SU-DHL-6 (cell line): ENCODE measurements at regions not wholly inside any gene's neighbourhood (a gene's known extent, or its start where the extent isn't known, plus 50 kb on each side); places are given as distances from the start of the nearest gene placed in this dataset.

Source experiments
- H2AFZ ChIP-seq: fragments of 200-600 bp; sonication (generic); 2 replicates; pipeline ENCODE4 v1.6.1; 2014; ENCODE audit warnings: low read depth, mild to moderate bottlenecking, moderate library complexity, mixed read lengths, antibody characterized with exemption, low read length; ENCODE audit not compliant: severe bottlenecking
- H3F3A ChIP-seq: fragments of 200-600 bp; shearing (Covaris generic); 2 replicates; pipeline ENCODE4 v1.6.0; 2016; ENCODE audit warnings: antibody characterized with exemption, mild to moderate bottlenecking; ENCODE audit not compliant: insufficient read depth
- H3K27ac ChIP-seq: fragments of 200-600 bp; sonication (generic); 2 replicates; pipeline ENCODE4 v1.5.1; 2016; ENCODE audit warnings: low read depth, mild to moderate bottlenecking, low read length, moderate library complexity, mixed read lengths
- H3K27me3 ChIP-seq: fragments of 200-600 bp; sonication (generic), shearing (Covaris generic); 2 replicates; pipeline ENCODE4 v1.6.0; 2014; ENCODE audit warnings: mild to moderate bottlenecking, low read length
- H3K36me3 ChIP-seq: fragments of 200-600 bp; sonication (generic); 2 replicates; pipeline ENCODE4 v1.6.1; 2014; ENCODE audit warnings: mild to moderate bottlenecking, low read length, mixed read lengths
- H3K4me2 ChIP-seq: fragments of 300-600, 200-600 bp; shearing (Covaris generic), sonication (generic); 2 replicates; pipeline ENCODE4 v1.6.0; 2014; ENCODE audit warnings: low read length, low read depth, mild to moderate bottlenecking; ENCODE audit not compliant: poor library complexity, severe bottlenecking
- H3K4me3 ChIP-seq: fragments of 200-600 bp; sonication (generic); 2 replicates; pipeline ENCODE4 v1.5.1; 2014; ENCODE audit warnings: antibody characterized with exemption, low read length, mild to moderate bottlenecking, mixed read lengths; ENCODE audit not compliant: insufficient read depth, poor library complexity, severe bottlenecking
- H3K79me2 ChIP-seq: fragments of 200-600 bp; sonication (generic); 2 replicates; pipeline ENCODE4 v1.6.1; 2014; ENCODE audit warnings: mild to moderate bottlenecking, low read length, moderate library complexity; ENCODE audit not compliant: insufficient read depth
- H3K9ac ChIP-seq: fragments of 200-600 bp; sonication (generic); 2 replicates; pipeline ENCODE4 v1.7.0; 2014; ENCODE audit warnings: mild to moderate bottlenecking, low read length
- H3K9me2 ChIP-seq: fragments of 200-600 bp; sonication (generic); replicated peaks from 2 replicates; pipeline ENCODE4 v1.6.1; 2014; ENCODE audit warnings: low read length; ENCODE audit not compliant: insufficient read depth
- H3K9me3 ChIP-seq: fragments of 200-600 bp; sonication (generic); 2 replicates; pipeline ENCODE4 v1.6.1; 2014; ENCODE audit warnings: low read length, mixed read lengths; ENCODE audit not compliant: insufficient read depth
- H4K20me1 ChIP-seq: fragments of 200-600 bp; sonication (generic); 2 replicates; pipeline ENCODE4 v1.6.1; 2014; ENCODE audit warnings: low read depth, mild to moderate bottlenecking, antibody characterized with exemption, low read length, moderate library complexity, mixed read lengths
- EZH2phosphoT487 ChIP-seq: fragments of 200-600 bp; sonication (generic), shearing (Covaris generic); conservative IDR thresholded peaks from 2 replicates; pipeline ENCODE4 v1.6.1; 2018; ENCODE audit warnings: mild to moderate bottlenecking, antibody characterized with exemption, low read length, moderate library complexity, mixed read lengths
- TF ChIP-seq, protein P1 (sequence below): fragments of 200-600 bp; sonication (generic); IDR thresholded peaks from one replicate; pipeline ENCODE4 v1.5.1; 2017; ENCODE audit warnings: antibody characterized with exemption, mild to moderate bottlenecking, low read length, moderate library complexity; ENCODE audit not compliant: insufficient read depth, poor library complexity, severe bottlenecking

DNA sequence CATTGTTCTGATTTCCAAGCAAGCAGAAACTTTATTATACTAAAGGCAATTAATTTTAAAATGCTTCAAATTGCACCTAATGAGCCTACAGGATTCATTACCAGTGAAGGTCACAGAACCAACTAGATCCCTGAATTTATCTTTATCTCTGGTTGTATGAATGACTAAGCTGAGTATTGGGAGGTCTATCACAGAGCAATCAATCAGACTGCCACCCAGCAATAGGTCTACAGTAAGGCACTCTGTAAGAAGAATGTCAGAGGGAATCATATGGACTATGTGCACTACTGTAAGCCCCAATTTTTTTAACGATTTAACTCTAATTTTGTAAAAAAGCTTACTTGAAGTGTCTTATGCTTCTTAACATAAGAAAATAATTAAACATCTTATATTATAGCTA is 707.0 kb downstream of the AMY1C start:
- H3K9me3 ChIP-seq, result peaks cover 6% of the 10 kb centered on the region; the same call in 1 of the 2 replicates

DNA sequence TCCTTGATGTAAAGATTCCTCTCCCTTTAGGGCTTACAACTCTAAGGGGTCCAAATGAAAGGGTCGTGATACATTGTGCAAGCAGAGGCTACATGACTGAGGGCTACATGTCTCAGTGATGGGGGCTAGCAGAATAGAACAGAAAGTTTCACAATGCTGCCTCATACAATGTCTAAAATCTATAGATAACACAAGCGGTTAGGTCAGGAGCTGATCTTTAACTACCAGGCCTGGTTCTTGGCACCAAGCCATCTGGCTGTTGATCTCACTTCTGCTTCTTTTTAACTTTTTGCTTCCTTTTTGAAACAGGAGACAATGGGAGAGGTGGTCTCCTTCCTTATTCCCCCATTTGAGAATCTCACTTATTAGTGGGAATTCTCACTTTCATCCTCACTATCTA is 710.2 kb downstream of the AMY1C start:
- peaks cover 6% of the 10 kb centered on the region; the same call in 1 of the 2 replicates for H3K9me3 ChIP-seq
- no peak overlapping the region for H3K4me2 ChIP-seq
- no peaks in the 10 kb centered on the region for H4K20me1 ChIP-seq
- H2AFZ ChIP-seq, result no peak overlapping the region
- TF ChIP-seq EZH2phosphoT487, result no peak
- TF ChIP-seq, protein P1, sequence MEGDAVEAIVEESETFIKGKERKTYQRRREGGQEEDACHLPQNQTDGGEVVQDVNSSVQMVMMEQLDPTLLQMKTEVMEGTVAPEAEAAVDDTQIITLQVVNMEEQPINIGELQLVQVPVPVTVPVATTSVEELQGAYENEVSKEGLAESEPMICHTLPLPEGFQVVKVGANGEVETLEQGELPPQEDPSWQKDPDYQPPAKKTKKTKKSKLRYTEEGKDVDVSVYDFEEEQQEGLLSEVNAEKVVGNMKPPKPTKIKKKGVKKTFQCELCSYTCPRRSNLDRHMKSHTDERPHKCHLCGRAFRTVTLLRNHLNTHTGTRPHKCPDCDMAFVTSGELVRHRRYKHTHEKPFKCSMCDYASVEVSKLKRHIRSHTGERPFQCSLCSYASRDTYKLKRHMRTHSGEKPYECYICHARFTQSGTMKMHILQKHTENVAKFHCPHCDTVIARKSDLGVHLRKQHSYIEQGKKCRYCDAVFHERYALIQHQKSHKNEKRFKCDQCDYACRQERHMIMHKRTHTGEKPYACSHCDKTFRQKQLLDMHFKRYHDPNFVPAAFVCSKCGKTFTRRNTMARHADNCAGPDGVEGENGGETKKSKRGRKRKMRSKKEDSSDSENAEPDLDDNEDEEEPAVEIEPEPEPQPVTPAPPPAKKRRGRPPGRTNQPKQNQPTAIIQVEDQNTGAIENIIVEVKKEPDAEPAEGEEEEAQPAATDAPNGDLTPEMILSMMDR, result no peak
- no peaks in the 10 kb centered on the region for H3K9me2 ChIP-seq
- H3K36me3 ChIP-seq, result no peaks in the 10 kb centered on the region
- H3F3A ChIP-seq, result no peaks in the 10 kb centered on the region
- H3K4me3 ChIP-seq, result no peak overlapping the region
- no peak overlapping the region for H3K9ac ChIP-seq
- no peak overlapping the region for H3K27ac ChIP-seq
- H3K27me3 ChIP-seq, result no peaks in the 10 kb centered on the region
- no peaks in the 10 kb centered on the region for H3K79me2 ChIP-seq

More for the DNA sequence above, 707.0 kb downstream of the AMY1C start:
- Histone ChIP-seq H3K27ac (no peak overlapping the region), H3K27me3 (no peaks in the 10 kb centered on the region), H3K9me2 (no peaks in the 10 kb centered on the region), H2AFZ (no peak overlapping the region), H3K79me2 (no peaks in the 10 kb centered on the region), H4K20me1 (no peaks in the 10 kb centered on the region), H3F3A (no peaks in the 10 kb centered on the region), H3K4me2 (no peak overlapping the region), H3K9ac (no peak overlapping the region), H3K36me3 (no peaks in the 10 kb centered on the region), H3K4me3 (no peak overlapping the region)
- TF ChIP-seq, protein P1, result no peak
- TF ChIP-seq EZH2phosphoT487, result no peak

- Histone ChIP-seq H3K9me3 (peaks cover 6% of the 10 kb centered on the region; the same call in 1 of the 2 replicates), H3K4me3 (no peak overlapping the region), H3F3A (no peaks in the 10 kb centered on the region), H3K79me2 (no peaks in the 10 kb centered on the region), H3K27ac (no peak overlapping the region), H3K4me2 (no peak overlapping the region), H3K9me2 (no peaks in the 10 kb centered on the region), H2AFZ (no peak overlapping the region), H4K20me1 (no peaks in the 10 kb centered on the region), H3K36me3 (no peaks in the 10 kb centered on the region), H3K9ac (no peak overlapping the region), H3K27me3 (no peaks in the 10 kb centered on the region)
- TF ChIP-seq, protein P1, result no peak
Measured at GRCh38 chr1:104460880-104461279, 711.2 kb downstream of the AMY1C start.
